ENCODE measurements at regions not wholly inside any gene's neighbourhood (a gene's known extent, or its start where the extent isn't known, plus 50 kb on each side); places are given as distances from the start of the nearest gene placed in this dataset.

- no peak for ATAC-seq (ENCODE audit: insufficient number of reproducible peaks, low FRiP score, low read depth)
- DNase-seq (ENCODE audit: low spot score), result no peak
- H3K4me1 ChIP-seq (ENCODE audit: control insufficient read depth in 1 of 2, low read depth in 2 of 2), result no peaks in the 10 kb centered on the region
- H3K27ac ChIP-seq, result no peak overlapping the region
- H3K4me3 ChIP-seq, result no peak overlapping the region
- H3K9me3 ChIP-seq, result no peaks in the 10 kb centered on the region
- H3K36me3 ChIP-seq, result no peaks in the 10 kb centered on the region
- TF ChIP-seq, protein P1, sequence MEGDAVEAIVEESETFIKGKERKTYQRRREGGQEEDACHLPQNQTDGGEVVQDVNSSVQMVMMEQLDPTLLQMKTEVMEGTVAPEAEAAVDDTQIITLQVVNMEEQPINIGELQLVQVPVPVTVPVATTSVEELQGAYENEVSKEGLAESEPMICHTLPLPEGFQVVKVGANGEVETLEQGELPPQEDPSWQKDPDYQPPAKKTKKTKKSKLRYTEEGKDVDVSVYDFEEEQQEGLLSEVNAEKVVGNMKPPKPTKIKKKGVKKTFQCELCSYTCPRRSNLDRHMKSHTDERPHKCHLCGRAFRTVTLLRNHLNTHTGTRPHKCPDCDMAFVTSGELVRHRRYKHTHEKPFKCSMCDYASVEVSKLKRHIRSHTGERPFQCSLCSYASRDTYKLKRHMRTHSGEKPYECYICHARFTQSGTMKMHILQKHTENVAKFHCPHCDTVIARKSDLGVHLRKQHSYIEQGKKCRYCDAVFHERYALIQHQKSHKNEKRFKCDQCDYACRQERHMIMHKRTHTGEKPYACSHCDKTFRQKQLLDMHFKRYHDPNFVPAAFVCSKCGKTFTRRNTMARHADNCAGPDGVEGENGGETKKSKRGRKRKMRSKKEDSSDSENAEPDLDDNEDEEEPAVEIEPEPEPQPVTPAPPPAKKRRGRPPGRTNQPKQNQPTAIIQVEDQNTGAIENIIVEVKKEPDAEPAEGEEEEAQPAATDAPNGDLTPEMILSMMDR (IDR thresholded peaks at IDR 0.05), result no peak
- H3K27me3 ChIP-seq (replicated peaks; ENCODE audit: insufficient read depth), result no peaks in the 10 kb centered on the region
Measured at GRCh38 chr15:87758794-87759418, 497.6 kb downstream of the NTRK3 start.

DNA sequence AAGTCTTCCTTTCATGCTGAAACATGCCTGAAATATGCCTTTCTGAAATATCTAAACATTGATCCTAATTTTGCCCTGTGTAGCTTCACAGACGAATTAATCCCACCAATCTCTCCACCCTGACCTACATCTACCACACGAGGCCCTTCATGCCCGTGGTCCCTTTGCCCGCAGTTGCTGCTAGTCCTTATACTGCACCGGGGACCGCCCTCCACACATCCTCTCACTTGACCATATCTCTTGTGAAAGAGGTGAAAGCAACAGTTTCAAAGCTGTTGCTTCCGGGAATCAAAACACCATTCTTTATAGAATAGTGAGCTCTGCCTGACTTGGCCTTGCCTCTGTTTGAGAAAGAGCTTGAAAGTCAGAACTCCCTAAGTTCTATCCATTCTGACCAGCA is 499.5 kb downstream of the NTRK3 start:
- no peaks in the 10 kb centered on the region for H3K9me3 ChIP-seq
- H3K36me3 ChIP-seq, result no peaks in the 10 kb centered on the region
- H3K4me1 ChIP-seq (ENCODE audit: control insufficient read depth in 1 of 2, low read depth in 2 of 2), result peaks cover 10 to 15% of the 10 kb centered on the region in 2 donors
- no peak overlapping the region for H3K4me3 ChIP-seq
- DNase-seq (ENCODE audit: low spot score), result no peak
- H3K27me3 ChIP-seq (replicated peaks; ENCODE audit: insufficient read depth), result no peaks in the 10 kb centered on the region
- no peak for ATAC-seq (ENCODE audit: insufficient number of reproducible peaks, low FRiP score, low read depth)
- H3K27ac ChIP-seq, result no peak overlapping the region
- TF ChIP-seq, protein P1 (IDR thresholded peaks at IDR 0.05), result no peak

DNA sequence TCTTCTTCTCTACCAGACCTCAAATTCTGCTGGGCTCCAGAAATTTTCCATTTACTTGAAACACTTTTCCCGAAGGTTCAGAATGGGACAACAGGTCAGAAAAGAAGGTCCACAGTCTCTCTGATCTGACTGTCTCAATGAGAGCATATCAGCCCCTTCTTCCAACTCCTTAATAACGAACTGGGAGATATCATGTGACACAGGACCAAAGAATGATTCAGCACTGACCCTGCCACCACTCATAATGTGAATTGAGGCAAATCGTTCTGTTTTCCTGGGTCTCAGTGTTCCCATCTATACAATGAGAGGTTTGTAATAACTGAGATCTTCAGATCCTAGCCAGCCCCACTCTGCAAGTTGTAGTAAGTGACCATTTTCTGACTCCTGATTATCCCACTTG is 500.5 kb downstream of the NTRK3 start:
- Histone ChIP-seq H3K27ac (no peak overlapping the region), H3K27me3 (replicated peaks; ENCODE audit: insufficient read depth) (no peaks in the 10 kb centered on the region), H3K4me3 (no peak overlapping the region), H3K9me3 (no peaks in the 10 kb centered on the region), H3K36me3 (no peaks in the 10 kb centered on the region), H3K4me1 (ENCODE audit: control insufficient read depth in 1 of 2, low read depth in 2 of 2) (peaks cover 13 to 24% of the 10 kb centered on the region in 2 donors)
- ATAC-seq (ENCODE audit: insufficient number of reproducible peaks, low FRiP score, low read depth), result no peak
- no peak for DNase-seq (ENCODE audit: low spot score)
- TF ChIP-seq, protein P1 (IDR thresholded peaks at IDR 0.05), result no peak

DNA sequence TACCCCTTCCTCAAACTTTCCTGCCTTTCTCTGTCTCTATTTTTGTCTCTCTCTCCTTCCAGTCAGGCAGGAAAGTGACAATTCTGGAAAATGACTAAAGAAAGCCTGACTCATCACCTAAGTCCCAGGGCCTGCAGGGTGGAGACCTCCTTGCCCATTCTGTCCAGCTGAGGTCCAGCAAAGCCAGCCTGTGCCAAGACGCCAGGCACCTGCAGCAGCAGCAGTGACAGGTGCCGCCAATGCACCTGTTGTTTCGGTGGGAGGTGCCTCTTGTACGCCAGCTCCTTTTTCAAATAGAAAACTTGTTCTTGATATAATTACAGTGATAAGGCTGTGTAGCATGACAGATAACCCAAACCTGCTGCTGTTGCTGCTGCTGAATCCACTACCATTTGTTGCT is 501.3 kb downstream of the NTRK3 start:
- no peak overlapping the region for H3K27ac ChIP-seq
- no peaks in the 10 kb centered on the region for H3K36me3 ChIP-seq
- no peaks in the 10 kb centered on the region for H3K27me3 ChIP-seq (replicated peaks; ENCODE audit: insufficient read depth)
- no peak overlapping the region for H3K4me3 ChIP-seq
- H3K9me3 ChIP-seq, result no peaks in the 10 kb centered on the region
- TF ChIP-seq, protein P1 (IDR thresholded peaks at IDR 0.05), result no peak
- ATAC-seq (ENCODE audit: insufficient number of reproducible peaks, low FRiP score, low read depth) (no peak), DNase-seq (ENCODE audit: low spot score) (no peak)
- H3K4me1 ChIP-seq (ENCODE audit: control insufficient read depth in 1 of 2, low read depth in 2 of 2), result peaks cover 13 to 24% of the 10 kb centered on the region in 2 donors

DNA sequence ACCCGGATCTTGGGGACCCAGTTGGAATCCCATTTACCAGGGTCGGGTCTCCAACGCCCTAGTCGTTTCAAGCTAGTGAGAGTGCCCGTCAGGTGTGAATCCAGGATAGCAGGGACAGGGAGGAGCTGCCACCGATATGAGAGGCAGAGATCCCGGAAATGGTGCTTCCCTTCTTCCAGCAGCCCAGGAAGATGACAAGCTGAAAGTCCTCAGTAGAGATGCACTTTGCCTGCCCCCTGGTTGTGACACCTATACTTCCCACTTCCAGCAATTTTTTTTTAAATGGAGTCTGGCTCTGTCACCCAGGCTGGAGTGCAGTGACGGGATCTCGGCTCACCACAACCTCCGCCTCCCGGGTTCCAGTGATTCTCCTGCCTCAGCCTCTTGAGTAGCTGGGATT is 503.0 kb downstream of the NTRK3 start:
- ATAC-seq (ENCODE audit: insufficient number of reproducible peaks, low FRiP score, low read depth) (no peak), DNase-seq (ENCODE audit: low spot score) (no peak)
- Histone ChIP-seq H3K9me3 (no peaks in the 10 kb centered on the region), H3K27ac (no peak overlapping the region), H3K27me3 (replicated peaks; ENCODE audit: insufficient read depth) (no peaks in the 10 kb centered on the region), H3K4me3 (no peak overlapping the region), H3K4me1 (ENCODE audit: control insufficient read depth in 1 of 2, low read depth in 2 of 2) (peaks cover 13 to 24% of the 10 kb centered on the region in 2 donors), H3K36me3 (no peaks in the 10 kb centered on the region)
- TF ChIP-seq, protein P1 (IDR thresholded peaks at IDR 0.05), result no peak
